Activated naive CD4-positive, alpha-beta T cell treated with Interleukin-2 at 50 U/mL for 16 hours (primary cell): ENCODE measurements at regions not wholly inside any gene's neighbourhood (a gene's known extent, or its start where the extent isn't known, plus 50 kb on each side); places are given as distances from the start of the nearest gene placed in this dataset.
"Not testable (repeated sequence)": the region's sequence is repeated elsewhere in the genome, so short reads cannot be mapped to it uniquely, and the experiment has no call there.

Experiments used
- DNase-seq: peaks from one replicate; pipeline ENCODE4 v3.0.0-alpha.2; 2020

DNA sequence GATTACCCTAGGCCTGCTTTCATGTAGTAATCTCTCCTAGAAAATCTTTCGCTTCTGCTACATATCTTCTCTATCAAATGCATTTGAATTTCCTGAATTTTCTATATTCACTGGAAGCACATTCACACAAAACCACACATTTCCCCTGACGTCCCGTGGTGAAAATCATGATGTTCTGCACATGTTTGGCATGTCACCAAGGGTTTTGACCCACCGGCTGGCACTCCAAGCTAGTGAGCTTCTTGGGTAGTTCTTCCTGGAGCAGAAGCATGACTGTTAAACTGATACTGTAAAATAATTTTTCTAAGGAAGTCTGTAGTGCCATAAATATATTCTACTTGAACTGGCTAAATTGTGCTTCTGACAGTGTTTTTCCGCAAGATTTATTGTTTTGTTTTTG is 510.1 kb upstream of the SLC8A1 start:
- DNase-seq: no peak

DNA sequence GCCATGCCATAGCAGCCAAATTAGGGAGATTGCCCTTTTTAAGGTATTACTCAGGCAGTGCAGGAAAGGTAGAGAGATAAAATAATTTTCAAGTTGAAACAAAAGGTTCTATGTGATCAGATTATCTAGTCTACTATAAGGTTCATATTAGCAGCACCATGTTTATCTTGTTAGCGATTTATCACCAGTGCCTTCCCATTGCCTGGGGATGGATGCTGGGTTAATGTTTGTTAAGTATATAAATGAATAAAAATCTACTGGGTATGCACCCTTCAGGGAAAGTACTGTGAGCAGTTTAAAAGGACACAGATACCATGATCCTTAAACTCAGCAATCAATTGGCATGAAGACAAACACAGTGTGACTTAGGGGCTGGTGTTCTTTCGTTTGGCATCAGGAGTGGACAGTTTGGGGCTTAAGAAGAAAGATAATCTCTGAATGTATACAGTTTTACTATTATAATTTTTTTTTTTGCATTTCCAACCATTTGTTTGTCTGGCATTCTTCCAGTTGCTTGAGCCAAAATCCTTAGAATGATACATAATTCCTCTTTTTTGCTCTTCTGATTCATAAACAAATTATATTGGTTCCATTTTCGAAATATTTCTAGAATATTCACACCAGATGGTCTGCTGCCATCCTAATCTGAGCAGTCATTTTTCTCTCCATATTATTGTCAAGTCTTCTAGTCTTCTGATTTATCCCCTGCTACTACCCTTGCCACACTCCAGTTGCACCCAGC is 512.8 kb upstream of the SLC8A1 start:
- DNase-seq: no peak

GRCh38 chr2:40967451-40967850 is 515.6 kb upstream of the SLC8A1 start:
- DNase-seq: no peak

- DNase-seq: no peak
Observed at GRCh38 chr2:40975151-40975550, 523.3 kb upstream of the SLC8A1 start.

GRCh38 chr2:40997362-40997761 is 545.5 kb upstream of the SLC8A1 start:
- DNase-seq: no peak

DNA sequence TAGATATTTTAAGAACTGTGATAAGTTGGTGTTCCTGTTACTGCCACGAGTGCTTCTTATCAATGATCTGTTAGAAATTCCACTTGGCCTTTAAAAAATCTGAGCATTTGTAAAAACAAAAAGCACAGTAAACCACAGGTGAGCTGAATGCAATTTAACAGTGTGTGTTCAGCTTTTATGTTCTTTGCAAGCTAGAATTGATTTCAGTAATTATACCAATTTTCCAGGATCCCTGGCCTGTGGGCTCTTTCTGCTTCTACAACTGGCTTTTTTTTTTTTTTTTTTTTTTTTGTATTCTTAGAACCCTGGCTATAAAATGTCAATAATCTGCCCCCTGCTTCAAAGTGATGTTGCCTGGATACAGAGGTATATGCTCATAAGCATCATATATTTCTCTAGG is 548.5 kb upstream of the SLC8A1 start:
- no peak for DNase-seq

DNA sequence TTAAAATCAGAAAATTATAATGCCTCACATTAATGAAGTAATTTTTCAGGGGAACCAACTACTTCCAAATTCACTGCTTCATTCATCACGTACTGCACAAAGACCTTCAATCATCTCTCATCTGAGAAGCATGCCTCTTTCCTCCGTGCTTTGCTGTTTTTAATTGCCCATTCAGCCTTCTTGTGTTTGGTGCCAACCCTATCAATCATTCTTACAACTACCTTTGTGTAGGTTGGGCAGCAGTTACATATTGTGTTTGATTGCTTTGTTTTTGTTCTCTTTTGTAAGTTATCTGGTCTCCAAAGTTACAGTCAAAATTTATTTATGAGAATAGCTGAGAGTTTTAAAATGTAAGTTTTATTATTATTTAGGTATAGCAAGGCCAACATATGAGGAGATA is 549.0 kb upstream of the SLC8A1 start:
- no peak for DNase-seq

DNA sequence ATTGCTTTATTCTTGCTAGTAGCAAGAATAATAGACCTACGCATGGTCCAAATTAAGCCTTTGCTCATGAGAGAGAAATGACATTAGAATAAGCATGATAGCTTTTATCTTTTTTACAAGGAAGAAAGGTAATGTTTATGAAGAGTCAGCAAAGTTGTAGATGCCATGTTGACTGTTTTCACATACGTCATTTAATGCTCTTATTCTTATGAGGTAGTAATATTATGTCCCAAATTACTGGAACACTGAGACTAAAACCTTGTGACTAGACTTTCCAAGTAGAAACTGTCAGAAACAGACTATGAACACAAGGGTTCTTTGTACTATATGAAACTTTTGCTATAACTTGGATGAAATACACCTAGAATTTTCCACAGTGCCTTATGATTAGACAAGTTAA is 552.8 kb upstream of the SLC8A1 start:
- DNase-seq: no peak

GRCh38 chr2:41020358-41020757 is 568.5 kb upstream of the SLC8A1 start:
- DNase-seq: no peak

- DNase-seq: no peak
Observed at GRCh38 chr2:41024816-41025215, 572.9 kb upstream of the SLC8A1 start.

GRCh38 chr2:41026613-41027012 is 574.7 kb upstream of the SLC8A1 start:
- no peak for DNase-seq

GRCh38 chr2:41027095-41027494 is 575.2 kb upstream of the SLC8A1 start:
- no peak for DNase-seq

- no peak for DNase-seq
Observed at GRCh38 chr2:41031282-41031681, 579.4 kb upstream of the SLC8A1 start.

DNA sequence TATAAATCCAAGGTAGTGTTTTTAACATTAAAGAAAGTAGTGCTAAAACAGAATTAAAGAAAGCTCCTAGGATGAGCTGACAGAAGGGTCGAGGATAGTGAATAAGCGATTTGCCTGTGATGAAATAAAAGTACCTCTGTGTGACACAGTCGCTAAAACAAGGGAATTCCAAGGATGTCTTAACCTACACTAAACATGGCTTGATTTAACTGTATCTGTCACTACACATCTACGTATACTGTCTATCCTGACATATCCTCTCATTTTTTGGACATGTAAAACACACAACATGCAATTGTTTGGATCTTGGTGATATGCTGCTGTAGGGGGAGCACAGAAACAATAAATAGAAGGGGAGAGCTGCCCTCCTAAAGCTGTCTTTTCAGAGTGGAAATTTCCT is 580.8 kb upstream of the SLC8A1 start:
- DNase-seq: no peak

DNA sequence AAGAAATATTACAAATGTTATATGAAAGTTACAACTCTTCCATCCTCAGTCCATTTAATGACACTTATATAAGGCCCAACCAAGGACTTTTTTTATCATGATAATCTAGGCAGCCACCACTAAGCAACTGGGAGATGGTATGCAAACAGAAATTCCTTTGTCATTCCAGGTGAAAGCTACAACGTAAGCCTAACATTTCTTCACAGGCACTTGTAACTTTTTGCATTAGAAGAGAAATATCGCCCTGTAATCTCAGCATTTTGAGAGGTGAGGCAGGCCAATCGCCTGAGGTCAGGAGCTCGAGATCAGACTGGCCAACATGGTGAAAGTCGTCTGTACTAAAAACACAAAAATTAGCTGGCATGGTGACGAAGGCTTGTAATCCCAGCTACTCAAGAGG is 581.2 kb upstream of the SLC8A1 start:
- DNase-seq: no peak

- DNase-seq: no peak
Observed at GRCh38 chr2:41038408-41038807, 586.5 kb upstream of the SLC8A1 start.

- not testable (repeated sequence) for DNase-seq
Observed at GRCh38 chr2:41039750-41040149, 587.9 kb upstream of the SLC8A1 start.

DNA sequence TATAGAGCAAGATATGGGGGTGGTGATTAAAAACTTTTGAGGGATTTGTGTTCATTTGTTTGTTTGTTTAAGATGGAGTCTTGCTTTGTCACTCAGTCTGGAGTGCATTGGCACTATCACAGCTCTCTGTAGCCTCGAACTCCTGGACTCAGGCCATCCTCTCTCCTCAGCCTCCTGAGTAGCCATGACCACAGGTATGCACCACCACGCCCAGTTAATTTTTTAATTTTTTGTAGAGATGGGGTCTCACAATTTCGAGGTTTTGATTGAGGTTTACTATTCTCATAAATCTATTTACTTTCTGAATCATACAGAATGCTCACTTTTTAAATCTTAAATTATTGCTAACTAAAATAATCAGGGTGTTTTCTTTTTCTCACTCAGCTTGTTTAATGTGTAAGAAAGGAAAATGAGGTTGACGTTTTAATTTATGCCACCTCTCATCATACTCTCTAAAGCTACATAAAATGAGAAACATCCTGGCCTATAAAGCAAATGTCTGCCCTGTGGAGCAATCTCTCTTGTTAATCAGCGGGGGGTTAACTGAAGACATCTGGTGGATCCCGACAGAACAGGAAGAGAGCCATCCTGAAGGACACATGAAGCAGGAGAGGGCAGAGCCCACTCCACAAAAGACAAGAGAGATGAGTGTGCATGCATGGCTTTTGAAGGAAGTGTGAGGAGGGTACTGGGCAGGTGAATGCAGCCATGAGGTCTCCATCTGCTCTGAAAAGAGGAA is 589.1 kb upstream of the SLC8A1 start:
- DNase-seq: no peak

DNA sequence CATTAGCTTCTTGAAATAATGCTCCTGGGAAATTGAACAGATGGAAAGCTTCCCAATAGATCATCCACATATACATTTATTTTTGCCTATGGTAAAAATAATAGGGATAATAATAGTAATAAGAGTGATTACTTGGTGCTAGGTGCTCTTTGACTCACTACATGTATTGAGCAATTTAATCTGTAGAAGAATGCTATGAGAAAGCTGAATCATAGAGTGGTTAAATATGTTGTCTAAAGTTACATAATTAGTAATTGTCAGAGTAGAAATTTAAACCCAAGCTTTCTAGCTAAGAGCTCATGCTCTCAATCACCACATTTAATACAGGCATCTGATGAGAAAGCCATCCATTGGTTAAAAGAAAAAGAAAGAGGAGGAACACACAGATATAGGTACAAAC is 590.5 kb upstream of the SLC8A1 start:
- no peak for DNase-seq

- no peak for DNase-seq
Observed at GRCh38 chr2:41061356-41061755, 609.5 kb upstream of the SLC8A1 start.

GRCh38 chr2:41062336-41062735 is 610.4 kb upstream of the SLC8A1 start:
- DNase-seq: no peak

GRCh38 chr2:41066168-41066567 is 614.3 kb upstream of the SLC8A1 start:
- DNase-seq: no peak

DNA sequence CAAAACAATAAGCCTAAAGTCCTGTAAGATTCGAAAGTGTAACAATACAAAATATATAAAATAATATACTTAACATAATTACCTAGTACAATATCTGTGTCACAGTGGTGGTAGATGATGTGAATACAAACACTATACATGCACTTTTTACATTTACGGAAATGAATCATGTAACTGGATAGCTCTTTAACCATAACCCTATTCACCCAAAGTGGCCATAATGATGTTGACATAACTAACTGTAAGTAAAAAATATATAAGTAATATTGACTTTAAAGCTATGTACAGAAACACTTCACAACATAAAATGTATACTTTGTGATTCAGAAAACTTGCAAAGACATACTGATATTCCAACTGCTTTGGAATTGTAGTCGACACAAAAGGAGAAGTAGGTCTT is 616.9 kb upstream of the SLC8A1 start:
- no peak for DNase-seq

- DNase-seq: no peak
Observed at GRCh38 chr2:41078341-41078740, 626.5 kb upstream of the SLC8A1 start.

DNA sequence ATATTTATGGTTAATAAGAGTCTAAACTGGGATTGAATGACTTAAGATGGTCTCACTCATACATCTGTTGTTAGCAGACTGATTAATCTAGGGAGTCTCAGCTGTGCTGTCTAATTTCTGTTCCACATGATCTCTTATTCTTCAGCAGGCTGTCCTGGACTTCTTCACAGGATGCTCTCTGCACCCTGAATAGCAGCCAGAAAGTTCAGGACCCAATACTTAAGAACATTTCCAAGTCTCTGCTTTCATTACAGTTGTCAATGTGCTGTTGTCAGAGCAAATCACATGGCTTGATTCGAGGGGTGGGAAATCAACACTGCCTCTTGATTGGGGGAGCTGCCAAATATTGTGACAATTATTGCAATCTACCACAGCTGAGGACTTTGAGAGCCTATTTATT is 627.1 kb upstream of the SLC8A1 start:
- DNase-seq: no peak
